IMR-90 (cell line): ENCODE measurements at regions not wholly inside any gene's neighbourhood (a gene's known extent, or its start where the extent isn't known, plus 50 kb on each side); places are given as distances from the start of the nearest gene placed in this dataset.

Experiments used
- ATAC-seq: fragments of 200-7000 bp; cut with Tn5 transposase; 2 replicates; pipeline ENCODE4 v1.9.1; 2020; ENCODE audit warnings: low read depth, mild to moderate bottlenecking, moderate library complexity
- BruUV-seq: library from RNA; stranded (reverse); fragments of 400-500 nt; replicated peaks from 2 replicates; lab custom pipeline; 2021; lab: Mats Ljungman, UMichigan
- CTCF ChIA-PET: fragments of 300-600 bp; formaldehyde crosslinking; extraction: SDS; loops from one replicate; lab custom pipeline; 2021; ENCODE audit warnings: antibody characterized with exemption; lab: Yijun Ruan, JAX
- POLR2A ChIA-PET: fragments of 300-600 bp; sonication (Branson Sonifier 250); formaldehyde crosslinking; loops from one replicate; lab custom pipeline; 2022; ENCODE audit warnings: antibody characterized with exemption; ENCODE audit not compliant: unreplicated experiment; lab: Charles Lee
- DNase-seq: peaks from one replicate; pipeline ENCODE4 v3.0.0; 2013
- H2AFZ ChIP-seq: replicated peaks from 2 replicates; pipeline ENCODE3; 2013; ENCODE audit warnings: low read length, mild to moderate bottlenecking; ENCODE audit not compliant: poor library complexity
- H2AK5ac ChIP-seq: 2 replicates; pipeline ENCODE4 v1.6.1; 2013; ENCODE audit warnings: low read depth, low read length, inconsistent platforms
- H2AK9ac ChIP-seq: replicated peaks from 2 replicates; pipeline ENCODE3; 2013; ENCODE audit warnings: mild to moderate bottlenecking, low read depth, low read length, moderate library complexity; ENCODE audit not compliant: poor library complexity
- H2BK120ac ChIP-seq: 2 replicates; pipeline ENCODE4 v1.6.1; 2013; ENCODE audit warnings: low read depth, low read length, inconsistent platforms
- H2BK15ac ChIP-seq: 3 replicates; pipeline ENCODE4 v1.6.1; 2013; ENCODE audit warnings: low read depth, low read length, inconsistent platforms
- H2BK20ac ChIP-seq: 2 replicates; pipeline ENCODE4 v1.6.1; 2013; ENCODE audit warnings: low read depth, mild to moderate bottlenecking, inconsistent platforms, low read length, moderate library complexity
- H2BK5ac ChIP-seq: 2 replicates; pipeline ENCODE4 v1.6.1; 2013; ENCODE audit warnings: mild to moderate bottlenecking, low read depth, low read length, inconsistent platforms; ENCODE audit not compliant: poor library complexity, severe bottlenecking
- H3K14ac ChIP-seq: replicated peaks from 2 replicates; pipeline ENCODE4 v1.6.1; 2013; ENCODE audit warnings: low read depth, low read length, inconsistent platforms
- H3K18ac ChIP-seq: 2 replicates; pipeline ENCODE4 v1.6.1; 2013; ENCODE audit warnings: low read depth, low read length, control low read depth
- H3K23ac ChIP-seq: 2 replicates; pipeline ENCODE4 v1.6.1; 2013; ENCODE audit warnings: low read depth, low read length, inconsistent platforms
- H3K27ac ChIP-seq: 2 replicates; pipeline ENCODE4 v1.5.1; 2013; ENCODE audit warnings: mild to moderate bottlenecking, control low read depth, low read length; ENCODE audit not compliant: insufficient read depth
- H3K27me3 ChIP-seq: 2 replicates; pipeline ENCODE4 v1.6.1; 2013; ENCODE audit warnings: low read length; ENCODE audit not compliant: control insufficient read depth, insufficient read depth
- H3K36me3 ChIP-seq: 2 replicates; pipeline ENCODE4 v1.6.1; 2013; ENCODE audit warnings: low read length, mixed read lengths; ENCODE audit not compliant: control insufficient read depth, insufficient read depth
- H3K4ac ChIP-seq: 2 replicates; pipeline ENCODE4 v1.6.1; 2013; ENCODE audit warnings: low read depth, low read length, inconsistent platforms
- H3K4me1 ChIP-seq: 2 replicates; pipeline ENCODE4 v1.6.1; 2013; ENCODE audit warnings: low read length, mixed read lengths; ENCODE audit not compliant: control insufficient read depth, insufficient read depth
- H3K4me2 ChIP-seq: 2 replicates; pipeline ENCODE4 v1.6.1; 2013; ENCODE audit warnings: low read depth, mild to moderate bottlenecking, control low read depth, low read length, moderate library complexity
- H3K4me3 ChIP-seq: 2 replicates; pipeline ENCODE4 v1.5.1; 2013; ENCODE audit warnings: low read depth, mild to moderate bottlenecking, control low read depth, low read length, moderate library complexity; ENCODE audit not compliant: insufficient read depth
- H3K56ac ChIP-seq: 2 replicates; pipeline ENCODE4 v1.6.1; 2013; ENCODE audit warnings: low read length, inconsistent platforms; ENCODE audit not compliant: insufficient read depth; ENCODE audit errors: extremely low read depth
- H3K79me1 ChIP-seq, 2 experiments: 2 replicates each; pipeline ENCODE4 v1.6.1; 2013; ENCODE audit warnings: low read length in 2 of 2, inconsistent platforms in 1 of 2, low read depth in 1 of 2
- H3K9ac ChIP-seq: 2 replicates; pipeline ENCODE4 v1.6.1; 2013; ENCODE audit warnings: low read depth, low read length, control low read depth
- H3K9me1 ChIP-seq: 2 replicates; pipeline ENCODE4 v1.6.1; 2013; ENCODE audit warnings: low read length, inconsistent platforms; ENCODE audit not compliant: insufficient read depth
- H3K9me3 ChIP-seq: 2 replicates; pipeline ENCODE4 v1.6.1; 2013; ENCODE audit warnings: low read length; ENCODE audit not compliant: control insufficient read depth, insufficient read depth
- H4K20me1 ChIP-seq: 2 replicates; pipeline ENCODE4 v1.6.1; 2013; ENCODE audit warnings: low read length, inconsistent platforms; ENCODE audit not compliant: insufficient read depth
- H4K5ac ChIP-seq: 2 replicates; pipeline ENCODE4 v1.6.1; 2013; ENCODE audit warnings: mild to moderate bottlenecking, low read depth, low read length, control low read depth
- H4K8ac ChIP-seq, 2 experiments: 2 replicates each; pipeline ENCODE4 v1.6.1; 2013; ENCODE audit warnings: low read depth in 2 of 2, low read length in 2 of 2, control low read depth in 1 of 2, inconsistent platforms in 1 of 2
- H4K91ac ChIP-seq: 2 replicates; pipeline ENCODE4 v1.6.1; 2013; ENCODE audit warnings: low read depth, low read length, inconsistent platforms; ENCODE audit not compliant: insufficient read depth
- FOS ChIP-seq: fragments of 150-350 bp; IDR thresholded peaks from 2 replicates; pipeline ENCODE4 v1.6.1; 2016; ENCODE audit warnings: low read depth, low read length
- NFE2L2 ChIP-seq: fragments of 150-350 bp; IDR thresholded peaks from 2 replicates; pipeline ENCODE4 v1.6.1; 2016; ENCODE audit warnings: low read depth, mild to moderate bottlenecking, low read length
- POLR2A ChIP-seq: IDR thresholded peaks from 2 replicates; pipeline ENCODE4 v1.6.1; 2012; ENCODE audit warnings: mild to moderate bottlenecking, low read depth, low read length
- RCOR1 ChIP-seq: IDR thresholded peaks from 2 replicates; pipeline ENCODE4 v1.6.1; 2012; ENCODE audit warnings: mild to moderate bottlenecking, low read length, improper control_type of control experiment; ENCODE audit not compliant: insufficient replicate concordance
- SMC3 ChIP-seq: fragments of 150-350 bp; IDR thresholded peaks from 2 replicates; pipeline ENCODE4 v1.6.1; 2016; ENCODE audit warnings: low read depth, mild to moderate bottlenecking, antibody characterized with exemption, low read length, moderate library complexity
- WGBS, 2 experiments: methylation state at CpG; one replicate each; pipeline versions ENCODE4 v1.1.5 to v1.1.7; 2013; ENCODE audit warnings: missing lambda C conversion rate in 2 of 2; ENCODE audit not compliant: insufficient read length in 1 of 2; ENCODE audit errors: extremely low coverage in 2 of 2; 5-methylcytosine and 5-hydroxymethylcytosine counted together
- dilution Hi-C: fragments of 300-500 bp; cut with HindIII; formaldehyde crosslinking; loops from one replicate; pipeline ENCODE4 v1.14.3; 2018; ENCODE audit warnings: low sequenced_read_pairs; ENCODE audit not compliant: unreplicated experiment
- in situ Hi-C: fragments of 300-500 bp; cut with MboI; formaldehyde crosslinking; loops from 3 replicates; pipeline ENCODE4 v1.14.3; 2019; ENCODE audit warnings: low sequenced_read_pairs, inconsistent platforms, mixed read lengths
- intact Hi-C: fragments of 100-400 bp; cut with micrococcal nuclease; formaldehyde crosslinking; loops from 2 replicates; pipeline ENCODE4 v1.10.0; 2022
- TF ChIP-seq, protein P1 (sequence below): fragments of 150-350 bp; IDR thresholded peaks from 2 replicates; pipeline ENCODE4 v1.6.1; 2017; ENCODE audit warnings: mild to moderate bottlenecking, antibody characterized with exemption, low read length, low read depth

DNA sequence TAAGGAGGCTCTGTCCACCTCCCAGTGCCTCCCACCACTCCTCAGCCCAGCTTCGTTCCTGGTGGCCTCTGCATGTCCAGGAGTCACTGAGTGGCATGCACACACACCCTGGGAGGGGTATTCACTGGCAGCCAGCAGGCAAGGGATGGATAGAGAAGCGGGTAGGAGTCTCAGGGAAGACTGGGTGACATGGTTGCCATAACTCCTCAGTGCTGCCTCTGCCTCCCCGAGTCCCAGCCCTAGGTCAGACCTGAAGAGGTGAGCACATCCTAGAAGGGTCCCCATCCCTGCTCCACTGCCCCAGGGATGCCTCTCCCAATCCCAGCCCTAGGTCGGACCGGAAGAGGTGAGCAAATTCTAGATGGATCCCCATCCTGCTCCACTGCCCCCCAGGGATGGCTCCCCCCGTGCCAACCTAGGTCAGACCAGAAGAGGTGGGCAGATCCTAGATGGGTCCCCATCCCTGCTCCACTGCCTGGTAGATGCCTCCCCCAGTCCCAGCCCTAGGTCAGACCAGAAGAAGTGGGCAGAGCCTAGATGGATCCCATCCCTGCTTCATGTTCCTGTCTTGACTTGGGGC, 197.0 kb downstream of the IRF8 start:
- POLR2A ChIA-PET, result no interaction called here

More for the DNA sequence above, 197.0 kb downstream of the IRF8 start:
- Histone ChIP-seq H4K20me1 (no peaks in the 10 kb centered on the region), H3K27ac (no peak overlapping the region), H3K23ac (no peak overlapping the region), H4K5ac (no peak overlapping the region), H4K91ac (no peak overlapping the region), H2BK120ac (no peak overlapping the region), H2AK5ac (no peak overlapping the region), H3K18ac (no peak overlapping the region), H4K8ac (no peak overlapping the region), H2BK15ac (no peak overlapping the region), H3K36me3 (no peaks in the 10 kb centered on the region), H2AFZ (no peak overlapping the region), H3K4me1 (0 out of 2 replicates have a peak, but pooled peaks cover under 1% of the 10 kb centered on the region), H3K4ac (no peak overlapping the region), H3K9ac (no peak overlapping the region), H3K14ac (no peak overlapping the region), H2BK20ac (no peak overlapping the region), H2AK9ac (no peak overlapping the region), H3K9me1 (0 out of 2 replicates have a peak, but pooled peaks cover 3% of the 10 kb centered on the region), H2BK5ac (no peak overlapping the region), H3K79me1 (no peaks in the 10 kb centered on the region), H3K9me3 (no peaks in the 10 kb centered on the region), H3K56ac (no peak overlapping the region), H3K4me2 (no peak overlapping the region), H3K27me3 (no peaks in the 10 kb centered on the region), H3K4me3 (no peak overlapping the region)
- ATAC-seq (no peak), DNase-seq (no peak)
- TF ChIP-seq, protein P1, sequence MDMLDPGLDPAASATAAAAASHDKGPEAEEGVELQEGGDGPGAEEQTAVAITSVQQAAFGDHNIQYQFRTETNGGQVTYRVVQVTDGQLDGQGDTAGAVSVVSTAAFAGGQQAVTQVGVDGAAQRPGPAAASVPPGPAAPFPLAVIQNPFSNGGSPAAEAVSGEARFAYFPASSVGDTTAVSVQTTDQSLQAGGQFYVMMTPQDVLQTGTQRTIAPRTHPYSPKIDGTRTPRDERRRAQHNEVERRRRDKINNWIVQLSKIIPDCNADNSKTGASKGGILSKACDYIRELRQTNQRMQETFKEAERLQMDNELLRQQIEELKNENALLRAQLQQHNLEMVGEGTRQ, result no peak
- TF ChIP-seq FOS (no peak), POLR2A (no peak), SMC3 (no peak), RCOR1 (no peak), NFE2L2 (no peak)
- in situ Hi-C loops, result no loop called here
- CTCF ChIA-PET, result no interaction called here
- dilution Hi-C loops, result no loop called here
- intact Hi-C loops, result no loop called here
- 100% methylated on average over 2 of the region's 6 CpGs; no CpG with 5 or more reads in 1 of the 2 experiments for WGBS, 2 experiments
- no TSS peak for BruUV-seq
